Adrenal gland (tissue), 9 donors: ENCODE measurements at regions not wholly inside any gene's neighbourhood (a gene's known extent, or its start where the extent isn't known, plus 50 kb on each side); places are given as distances from the start of the nearest gene placed in this dataset.
A peak's percentile ranks its signal among the peaks of the same experiment; 100 is the strongest.

Experiments
- DNase-seq, 7 donors: peaks; one replicate each; pipeline ENCODE4 v3.0.0-alpha.2; 2019 to 2020
- H3K27ac ChIP-seq, 5 donors: fragments of 200-600 bp; sonication (generic) in 4 of 5; 1 replicate in 3 of 5; 2 replicates in 2 of 5; pipeline versions ENCODE4 v1.5.1 to v1.8.0; 2016 to 2020; ENCODE audit warnings: mild to moderate bottlenecking in 1 of 5
- H3K27me3 ChIP-seq: fragments of 200-600 bp; 2 replicates; pipeline ENCODE4 v1.8.0; 2021
- H3K36me3 ChIP-seq, 2 donors: fragments of 200-600 bp; replicated peaks in 1 of 2; 1 replicate in 1 of 2; 2 replicates in 1 of 2; pipeline versions ENCODE4 v1.5.1 to v1.8.0; 2018 to 2022
- H3K4me1 ChIP-seq, 2 donors: fragments of 200-600 bp; replicated peaks in 1 of 2; 1 replicate in 1 of 2; 2 replicates in 1 of 2; pipeline versions ENCODE4 v1.5.1 to v1.8.0; 2018 to 2021
- H3K4me3 ChIP-seq, 4 donors: fragments of 200-600 bp; sonication (generic) in 3 of 4; one replicate each; pipeline ENCODE4 v1.5.1; 2016 to 2018
- H3K9me3 ChIP-seq, 3 donors: fragments of 200-600 bp; sonication (generic) in 1 of 3; replicated peaks in 1 of 3; 1 replicate in 2 of 3; 2 replicates in 1 of 3; pipeline versions ENCODE4 v1.5.1 to v1.8.0; 2016 to 2021
- CTCF ChIP-seq, 6 experiments: fragments of 450-650 bp in 4 of 6; fragments of 200-600 bp in 2 of 6; sonication (generic) in 1 of 6; IDR thresholded peaks; 1 replicate in 5 of 6; 2 replicates in 1 of 6; pipeline versions ENCODE4 v1.5.1 to v1.8.0; 2016 to 2021; ENCODE audit warnings: antibody characterized with exemption in 6 of 6, mild to moderate bottlenecking in 2 of 6, moderate library complexity in 1 of 6
- POLR2A ChIP-seq, 2 donors: fragments of 450-650 bp; IDR thresholded peaks; one replicate each; pipeline ENCODE4 v1.6.1; 2017; ENCODE audit warnings: antibody characterized with exemption in 2 of 2, mild to moderate bottlenecking in 2 of 2, moderate library complexity in 1 of 2
- WGBS, 4 donors: extraction: QIAGEN DNeasy Blood & Tissue Kit in 2 of 4; methylation state at CpG; one replicate each; pipeline versions ENCODE4 v1.1.5 to v1.1.7; 2013 to 2017; 5-methylcytosine and 5-hydroxymethylcytosine counted together
- intact Hi-C, 2 donors: fragments of 100-400 bp; cut with DNase I; formaldehyde crosslinking; loops; one replicate each; pipeline versions ENCODE4 v1.14.1 to v1.15.0; 2022 to 2023
- donor health status: healthy with polysubstance abuse.
- donor health status: Bipolar disorder and iron deficiency.
- donor health status: DM: yes; HTN: yes; CAD: no.
- donor health status: DM: no; HTN: no; CAD: no.
- donor health status: DM: no; HTN: no; CAD: no.

- Histone ChIP-seq H3K27me3 (no peaks in the 10 kb centered on the region), H3K4me1 (peaks cover 9 to 25% of the 10 kb centered on the region in 2 donors), H3K27ac (no peak overlapping the region), H3K4me3 (no peak overlapping the region), H3K36me3 (no peaks in the 10 kb centered on the region), H3K9me3 (no peaks in the 10 kb centered on the region)
- 88 to 98% (median 95%) methylated on average over 2 of the region's 2 CpGs for WGBS, 4 donors
- no peak for TF ChIP-seq CTCF (IDR thresholded peaks at IDR 0.05)
- no peak for TF ChIP-seq POLR2A (IDR thresholded peaks at IDR 0.05)
- DNase-seq: no peak
- intact Hi-C loops: no loop called here
Observed at GRCh38 chr3:40973141-40973540, 226.2 kb upstream of the CTNNB1 start.

GRCh38 chr3:40975711-40976121 lies 223.6 kb upstream of the CTNNB1 start:
- Histone ChIP-seq H3K27ac (peak overlapping the region in 1 of 5 donors; percentile 44), H3K9me3 (no peaks in the 10 kb centered on the region), H3K4me1 (peaks cover 9 to 20% of the 10 kb centered on the region in 2 donors), H3K36me3 (no peaks in the 10 kb centered on the region), H3K27me3 (no peaks in the 10 kb centered on the region), H3K4me3 (no peak overlapping the region)
- intact Hi-C loops: no loop called here
- TF ChIP-seq CTCF (IDR thresholded peaks at IDR 0.05): no peak
- no peak for TF ChIP-seq POLR2A (IDR thresholded peaks at IDR 0.05)
- 76 to 81% (median 79%) methylated on average over 6 of the region's 6 CpGs for WGBS, 4 donors
- no peak for DNase-seq

- intact Hi-C loops: no loop called here
- TF ChIP-seq POLR2A (IDR thresholded peaks at IDR 0.05) (no peak), CTCF (IDR thresholded peaks at IDR 0.05) (no peak)
- Histone ChIP-seq H3K27me3 (no peaks in the 10 kb centered on the region), H3K4me3 (no peak overlapping the region), H3K27ac (peak overlapping the region in 1 of 5 donors; percentile 44), H3K4me1 (peaks cover 7 to 15% of the 10 kb centered on the region in 2 donors), H3K36me3 (no peaks in the 10 kb centered on the region), H3K9me3 (no peaks in the 10 kb centered on the region)
- WGBS, 4 donors: 63 to 76% (median 73%) methylated on average over 2 of the region's 2 CpGs
- DNase-seq: no peak
Observed at GRCh38 chr3:40976241-40976640, 223.1 kb upstream of the CTNNB1 start.

- Histone ChIP-seq H3K4me3 (no peak overlapping the region), H3K9me3 (no peaks in the 10 kb centered on the region), H3K4me1 (no peaks in the 10 kb centered on the region), H3K36me3 (no peaks in the 10 kb centered on the region), H3K27me3 (no peaks in the 10 kb centered on the region), H3K27ac (no peak overlapping the region)
- TF ChIP-seq CTCF (IDR thresholded peaks at IDR 0.05) (no peak), POLR2A (IDR thresholded peaks at IDR 0.05) (no peak)
- no peak for DNase-seq
- intact Hi-C loops: no loop called here
- WGBS, 4 donors: 61 to 78% (median 74%) methylated on average over 2 of the region's 2 CpGs
Observed at GRCh38 chr3:40978442-40978841, 220.9 kb upstream of the CTNNB1 start.
